OCI-LY7 (cell line): ENCODE measurements at regions not wholly inside any gene's neighbourhood (a gene's known extent, or its start where the extent isn't known, plus 50 kb on each side); places are given as distances from the start of the nearest gene placed in this dataset.

Experiments used
- BruUV-seq: library from RNA; stranded (reverse); fragments of 400-500 nt; replicated peaks from 2 replicates; lab custom pipeline; 2021; lab: Mats Ljungman, UMichigan
- CTCF ChIA-PET: fragments of 300-600 bp; sonication (Branson Sonifier 250); formaldehyde crosslinking; loops from one replicate; lab custom pipeline; 2022; ENCODE audit warnings: antibody characterized with exemption; ENCODE audit not compliant: unreplicated experiment; lab: Charles Lee
- POLR2A ChIA-PET: fragments of 300-600 bp; sonication (Branson Sonifier 250); formaldehyde crosslinking; loops from one replicate; lab custom pipeline; 2022; ENCODE audit warnings: antibody characterized with exemption; lab: Charles Lee
- DNase-seq: peaks from one replicate; pipeline ENCODE4 v3.0.0-alpha.2; 2015; ENCODE audit warnings: low spot score
- H2AFZ ChIP-seq: fragments of 200-600 bp; sonication (generic), shearing (Covaris generic); 2 replicates; pipeline ENCODE4 v1.6.1; 2014; ENCODE audit warnings: mild to moderate bottlenecking, antibody characterized with exemption, low read length, moderate library complexity
- H3K27ac ChIP-seq: fragments of 200-600 bp; sonication (generic); 2 replicates; pipeline ENCODE4 v1.5.1; 2014; ENCODE audit warnings: mixed run types, low read depth, mild to moderate bottlenecking, moderate library complexity, low read length, inconsistent platforms; ENCODE audit not compliant: poor library complexity, severe bottlenecking
- H3K36me3 ChIP-seq: fragments of 200-600 bp; sonication (generic); 2 replicates; pipeline ENCODE4 v1.6.1; 2014; ENCODE audit warnings: mild to moderate bottlenecking, antibody characterized with exemption, low read length, moderate library complexity, mixed read lengths; ENCODE audit not compliant: insufficient read depth
- H3K4me1 ChIP-seq: fragments of 200-600 bp; sonication (generic); 2 replicates; pipeline ENCODE4 v1.5.1; 2014; ENCODE audit warnings: mild to moderate bottlenecking, low read length; ENCODE audit not compliant: insufficient read depth, poor library complexity, severe bottlenecking
- H3K4me2 ChIP-seq: fragments of 200-600 bp; sonication (generic); 2 replicates; pipeline ENCODE4 v1.6.1; 2014; ENCODE audit warnings: mild to moderate bottlenecking, low read length
- H3K4me3 ChIP-seq: fragments of 200-600 bp; sonication (generic); 2 replicates; pipeline ENCODE4 v1.5.1; 2014; ENCODE audit warnings: mild to moderate bottlenecking, low read depth, low read length; ENCODE audit not compliant: poor library complexity, severe bottlenecking
- H3K79me2 ChIP-seq: fragments of 200-600 bp; sonication (generic); 2 replicates; pipeline ENCODE4 v1.6.1; 2016; ENCODE audit warnings: low read depth, mild to moderate bottlenecking, low read length, moderate library complexity, mixed read lengths; ENCODE audit not compliant: insufficient read depth
- H3K9me2 ChIP-seq: fragments of 200-600 bp; sonication (generic); 2 replicates; pipeline ENCODE4 v1.6.1; 2016; ENCODE audit warnings: mild to moderate bottlenecking, low read length, mixed read lengths; ENCODE audit not compliant: insufficient read depth
- H3K9me3 ChIP-seq: fragments of 200-600 bp; sonication (generic); 2 replicates; pipeline ENCODE4 v1.6.1; 2014; ENCODE audit warnings: mild to moderate bottlenecking, mixed run types, low read length, mixed read lengths
- H4K20me1 ChIP-seq: fragments of 200-600 bp; sonication (generic); 2 replicates; pipeline ENCODE4 v1.6.1; 2014; ENCODE audit warnings: mild to moderate bottlenecking, antibody characterized with exemption, low read length, moderate library complexity, mixed read lengths; ENCODE audit not compliant: insufficient read depth
- EZH2phosphoT487 ChIP-seq: fragments of 200-600 bp; sonication (generic); IDR thresholded peaks from 2 replicates; pipeline ENCODE4 v1.6.1; 2018; ENCODE audit warnings: low read depth, borderline replicate concordance, mild to moderate bottlenecking, mixed run types, antibody characterized with exemption, low read length, moderate library complexity, mixed read lengths
- intact Hi-C: fragments of 100-400 bp; cut with micrococcal nuclease; formaldehyde crosslinking; loops from one replicate; pipeline ENCODE4 v1.10.0; 2022; ENCODE audit not compliant: unreplicated experiment
- TF ChIP-seq, protein P1 (sequence below): fragments of 200-600 bp; sonication (generic); conservative IDR thresholded peaks from 2 replicates; pipeline ENCODE4 v1.5.1; 2014; ENCODE audit warnings: mild to moderate bottlenecking, antibody characterized with exemption, low read length, moderate library complexity, mixed read lengths

DNA sequence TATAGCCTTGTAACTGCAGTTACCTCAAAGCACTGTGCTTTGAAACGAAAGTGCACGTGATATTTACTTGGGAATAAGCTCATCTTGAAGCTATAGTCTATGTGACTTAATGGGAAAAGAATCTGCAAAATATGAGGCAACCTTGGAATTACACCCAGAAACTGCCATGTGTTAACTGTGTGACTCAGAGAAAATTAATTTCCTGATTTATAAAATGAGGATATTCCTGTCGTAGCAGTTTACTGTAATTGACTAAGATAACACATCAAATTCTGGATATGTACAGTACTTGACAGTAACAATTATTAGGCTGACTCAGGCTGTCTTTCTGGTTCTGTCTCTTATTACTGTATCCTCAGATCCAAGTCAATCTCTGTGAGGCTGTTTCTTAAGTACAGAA is 1079.9 kb upstream of the ACO1 start:
- no peak overlapping the region for H3K4me3 ChIP-seq
- H3K9me2 ChIP-seq, result no peaks in the 10 kb centered on the region
- BruUV-seq, result no TSS peak
- TF ChIP-seq EZH2phosphoT487, result no peak
- TF ChIP-seq, protein P1, sequence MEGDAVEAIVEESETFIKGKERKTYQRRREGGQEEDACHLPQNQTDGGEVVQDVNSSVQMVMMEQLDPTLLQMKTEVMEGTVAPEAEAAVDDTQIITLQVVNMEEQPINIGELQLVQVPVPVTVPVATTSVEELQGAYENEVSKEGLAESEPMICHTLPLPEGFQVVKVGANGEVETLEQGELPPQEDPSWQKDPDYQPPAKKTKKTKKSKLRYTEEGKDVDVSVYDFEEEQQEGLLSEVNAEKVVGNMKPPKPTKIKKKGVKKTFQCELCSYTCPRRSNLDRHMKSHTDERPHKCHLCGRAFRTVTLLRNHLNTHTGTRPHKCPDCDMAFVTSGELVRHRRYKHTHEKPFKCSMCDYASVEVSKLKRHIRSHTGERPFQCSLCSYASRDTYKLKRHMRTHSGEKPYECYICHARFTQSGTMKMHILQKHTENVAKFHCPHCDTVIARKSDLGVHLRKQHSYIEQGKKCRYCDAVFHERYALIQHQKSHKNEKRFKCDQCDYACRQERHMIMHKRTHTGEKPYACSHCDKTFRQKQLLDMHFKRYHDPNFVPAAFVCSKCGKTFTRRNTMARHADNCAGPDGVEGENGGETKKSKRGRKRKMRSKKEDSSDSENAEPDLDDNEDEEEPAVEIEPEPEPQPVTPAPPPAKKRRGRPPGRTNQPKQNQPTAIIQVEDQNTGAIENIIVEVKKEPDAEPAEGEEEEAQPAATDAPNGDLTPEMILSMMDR, result no peak
- H4K20me1 ChIP-seq, result no peaks in the 10 kb centered on the region
- H3K9me3 ChIP-seq, result no peaks in the 10 kb centered on the region
- H3K36me3 ChIP-seq, result no peaks in the 10 kb centered on the region
- no peak overlapping the region for H3K4me2 ChIP-seq
- intact Hi-C loops, result no loop called here
- CTCF ChIA-PET, result no interaction called here
- no peak overlapping the region for H2AFZ ChIP-seq
- H3K79me2 ChIP-seq, result no peaks in the 10 kb centered on the region
- POLR2A ChIA-PET, result interaction anchor here (0.6 kb wide), 1 partner anchor 49 kb away, joined by 3 read pairs; no protein-coding TSS in a partner anchor
- no peaks in the 10 kb centered on the region for H3K4me1 ChIP-seq
- H3K27ac ChIP-seq, result no peak overlapping the region
- DNase-seq, result no peak

GRCh38 chr9:31314241-31314640 is 1070.2 kb upstream of the ACO1 start:
- Histone ChIP-seq H3K4me3 (no peak overlapping the region), H3K9me3 (no peaks in the 10 kb centered on the region), H4K20me1 (no peaks in the 10 kb centered on the region), H3K9me2 (no peaks in the 10 kb centered on the region), H3K4me2 (no peak overlapping the region), H3K4me1 (no peaks in the 10 kb centered on the region), H2AFZ (no peak overlapping the region), H3K79me2 (no peaks in the 10 kb centered on the region), H3K27ac (no peak overlapping the region), H3K36me3 (no peaks in the 10 kb centered on the region)
- ChIA-PET POLR2A (interaction anchor here (0.5 kb wide), 1 partner anchor 14 kb away, joined by 3 read pairs; no protein-coding TSS in a partner anchor), CTCF (no interaction called here)
- DNase-seq, result no peak
- no TSS peak for BruUV-seq
- no peak for TF ChIP-seq EZH2phosphoT487
- TF ChIP-seq, protein P1, result no peak
- intact Hi-C loops, result no loop called here

DNA sequence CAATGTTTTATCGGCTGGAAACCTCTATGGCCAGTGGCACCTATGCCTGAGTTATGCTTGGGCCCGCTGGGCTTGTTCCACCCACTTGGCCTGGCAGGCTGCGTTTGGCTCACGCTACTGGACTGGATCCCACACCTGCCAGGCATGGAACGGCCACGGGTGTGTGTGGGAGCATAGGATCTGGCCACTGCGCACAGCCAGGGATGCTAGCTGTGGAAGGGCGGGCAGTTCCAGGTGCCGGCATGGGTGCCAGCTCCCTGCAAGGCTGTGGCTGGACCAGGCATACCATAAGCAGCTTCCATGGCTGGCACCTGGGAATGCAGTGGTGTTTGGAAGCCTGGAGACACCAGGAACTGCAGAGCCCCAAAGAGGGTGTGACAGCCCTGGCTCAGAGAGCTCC is 1063.9 kb upstream of the ACO1 start:
- DNase-seq, result no peak
- TF ChIP-seq, protein P1, result no peak
- no peak for TF ChIP-seq EZH2phosphoT487
- POLR2A ChIA-PET, result no interaction called here
- Histone ChIP-seq H3K79me2 (no peaks in the 10 kb centered on the region), H4K20me1 (no peaks in the 10 kb centered on the region), H3K9me2 (no peaks in the 10 kb centered on the region), H2AFZ (no peak overlapping the region), H3K27ac (no peak overlapping the region), H3K4me2 (no peak overlapping the region), H3K9me3 (no peaks in the 10 kb centered on the region), H3K4me1 (peaks cover 12% of the 10 kb centered on the region), H3K4me3 (no peak overlapping the region), H3K36me3 (no peaks in the 10 kb centered on the region)
- intact Hi-C loops, result no loop called here
- CTCF ChIA-PET, result no interaction called here
- BruUV-seq, result no TSS peak
